Endothelial cell of umbilical vein (primary cell): ENCODE measurements at regions not wholly inside any gene's neighbourhood (a gene's known extent, or its start where the extent isn't known, plus 50 kb on each side); places are given as distances from the start of the nearest gene placed in this dataset.

Experiments used
- BruUV-seq: library from RNA; stranded (reverse); fragments of 400-500 nt; replicated peaks from 2 replicates; lab custom pipeline; 2021; lab: Mats Ljungman, UMichigan
- CTCF ChIA-PET: fragments of 300-600, 350-600 bp; sonication (Branson Sonifier 250); formaldehyde crosslinking; loops from one replicate; lab custom pipeline; 2021; ENCODE audit warnings: antibody characterized with exemption, inconsistent platforms; lab: Charles Lee
- POLR2A ChIA-PET: fragments of 300-600, 350-600 bp; sonication (Branson Sonifier 250); formaldehyde crosslinking; loops from one replicate; lab custom pipeline; 2021; ENCODE audit warnings: antibody characterized with exemption, inconsistent platforms; lab: Charles Lee
- DNase-seq: peaks from one replicate; pipeline ENCODE4 v3.0.0-alpha.2; 2011; ENCODE audit warnings: low read depth, low spot score
- FAIRE-seq: peaks from 2 replicates; lab custom pipeline; 2011; peaks lifted over from hg19 to GRCh38; lab: Jason Lieb, UNC
- H2AFZ ChIP-seq: 2 replicates; pipeline ENCODE4 v1.6.0; 2012; ENCODE audit warnings: low read depth, low read length, control low read depth, inconsistent platforms
- H3K27ac ChIP-seq: 2 replicates; pipeline ENCODE4 v1.5.1; 2011; ENCODE audit warnings: low read depth, mild to moderate bottlenecking, control low read depth, low read length, moderate library complexity; ENCODE audit not compliant: insufficient read depth
- H3K27me3 ChIP-seq, 2 experiments: 2 replicates each; pipeline versions ENCODE4 v1.6.0 to v1.6.1; 2011; ENCODE audit warnings: low read length in 2 of 2, mixed read lengths in 1 of 2; ENCODE audit not compliant: control insufficient read depth in 2 of 2, insufficient read depth in 2 of 2
- H3K36me3 ChIP-seq, 2 experiments: 2 replicates in 1 of 2; 3 replicates in 1 of 2; pipeline ENCODE4 v1.5.1; 2011; ENCODE audit warnings: low read length in 2 of 2, mild to moderate bottlenecking in 1 of 2, moderate library complexity in 1 of 2; ENCODE audit not compliant: control insufficient read depth in 2 of 2, insufficient read depth in 2 of 2; ENCODE audit errors: extremely low read depth in 1 of 2
- H3K4me1 ChIP-seq: 3 replicates; pipeline ENCODE4 v1.5.1; 2011; ENCODE audit warnings: mild to moderate bottlenecking, low read length; ENCODE audit not compliant: control insufficient read depth, insufficient read depth; ENCODE audit errors: extremely low read depth
- H3K4me2 ChIP-seq: 2 replicates; pipeline ENCODE4 v1.6.1; 2011; ENCODE audit warnings: low read length, control low read depth, mixed read lengths; ENCODE audit not compliant: insufficient read depth
- H3K4me3 ChIP-seq, 3 experiments: fragments of 200-600 bp in 1 of 3; sonication (generic), shearing (Covaris generic) in 1 of 3; replicated peaks in 1 of 3; 2 replicates each; pipeline ENCODE4 v1.5.1; 2011 to 2016; ENCODE audit warnings: control low read depth in 3 of 3, low read length in 3 of 3, mild to moderate bottlenecking in 2 of 3, inconsistent platforms in 1 of 3, low read depth in 1 of 3, moderate library complexity in 1 of 3; ENCODE audit not compliant: insufficient read depth in 1 of 3
- H3K79me2 ChIP-seq: 2 replicates; pipeline ENCODE4 v1.6.0; 2012; ENCODE audit warnings: low read length, inconsistent platforms; ENCODE audit not compliant: control insufficient read depth, insufficient read depth
- H3K9ac ChIP-seq: replicated peaks from 2 replicates; pipeline ENCODE3; 2011; ENCODE audit warnings: low read length, control low read depth; ENCODE audit not compliant: insufficient read depth; ENCODE audit errors: extremely low read depth
- H3K9me1 ChIP-seq: replicated peaks from 3 replicates; pipeline ENCODE4 v1.6.0; 2011; ENCODE audit warnings: mild to moderate bottlenecking, low read length; ENCODE audit not compliant: control insufficient read depth, insufficient read depth; ENCODE audit errors: extremely low read depth
- H3K9me3 ChIP-seq: replicated peaks from 2 replicates; pipeline ENCODE4 v1.5.1; 2012; ENCODE audit warnings: low read length, inconsistent platforms; ENCODE audit not compliant: control insufficient read depth, insufficient read depth
- H4K20me1 ChIP-seq: replicated peaks from 2 replicates; pipeline ENCODE3; 2011; ENCODE audit warnings: mild to moderate bottlenecking, low read length; ENCODE audit not compliant: control insufficient read depth, insufficient read depth; ENCODE audit errors: extremely low read depth
- EZH2 ChIP-seq: IDR thresholded peaks from 2 replicates; pipeline ENCODE4 v1.6.1; 2012; ENCODE audit warnings: borderline replicate concordance, low read depth, mild to moderate bottlenecking, moderate library complexity, low read length, inconsistent platforms; ENCODE audit not compliant: severe bottlenecking
- FOS ChIP-seq: IDR thresholded peaks from 2 replicates; pipeline ENCODE4 v1.6.1; 2011; ENCODE audit warnings: mild to moderate bottlenecking, low read length, moderate library complexity, borderline replicate concordance; ENCODE audit not compliant: insufficient read depth
- GATA2 ChIP-seq: IDR thresholded peaks from 2 replicates; pipeline ENCODE4 v1.7.0; 2011; ENCODE audit warnings: low read depth, mild to moderate bottlenecking, moderate library complexity, mixed read lengths, low read length; ENCODE audit not compliant: insufficient read length, insufficient read depth
- JUN ChIP-seq: IDR thresholded peaks from 2 replicates; pipeline ENCODE4 v1.6.1; 2011; ENCODE audit warnings: borderline replicate concordance, low read depth; ENCODE audit not compliant: insufficient read length, insufficient read depth
- MYC ChIP-seq: IDR thresholded peaks from one replicate; pipeline ENCODE4 v1.6.1; 2011; ENCODE audit warnings: mild to moderate bottlenecking, low read depth, low read length
- POLR2A ChIP-seq: IDR thresholded peaks from 2 replicates; pipeline ENCODE4 v1.6.1; 2012; ENCODE audit warnings: low read depth, mild to moderate bottlenecking, control low read depth, low read length
- POLR2AphosphoS5 ChIP-seq: IDR thresholded peaks from 2 replicates; pipeline ENCODE4 v1.6.1; 2012; ENCODE audit warnings: low read depth, mild to moderate bottlenecking, control low read depth, low read length, moderate library complexity; ENCODE audit not compliant: insufficient read depth
- dilution Hi-C: fragments of 300-500 bp; cut with MboI; formaldehyde crosslinking; loops from one replicate; pipeline ENCODE4 v1.15.0; 2019; ENCODE audit warnings: low sequenced_read_pairs; ENCODE audit not compliant: extremely low pct_ligation_motif_present
- intact Hi-C: fragments of 100-400 bp; cut with micrococcal nuclease; formaldehyde crosslinking; loops from one replicate; pipeline ENCODE4 v1.10.0; 2022
- TF ChIP-seq, protein P1 (sequence below): IDR thresholded peaks from 2 replicates; pipeline ENCODE4 v1.6.1; 2011; ENCODE audit not compliant: insufficient read depth, insufficient read length
- TF ChIP-seq, protein P2 (sequence below), 2 donors: IDR thresholded peaks; 1 replicate in 1 of 2; 2 replicates in 1 of 2; pipeline ENCODE4 v1.5.1; 2011; ENCODE audit warnings: low read length in 2 of 2, mild to moderate bottlenecking in 2 of 2, moderate library complexity in 2 of 2, control low read depth in 1 of 2, inconsistent platforms in 1 of 2, low read depth in 1 of 2; ENCODE audit not compliant: insufficient read depth in 1 of 2; ENCODE audit errors: extremely low read depth in 1 of 2

- intact Hi-C loops = no loop called here
- Histone ChIP-seq H3K27ac (no peak overlapping the region), H4K20me1 (no peaks in the 10 kb centered on the region), H2AFZ (no peak overlapping the region), H3K9ac (no peak overlapping the region), H3K9me3 (no peaks in the 10 kb centered on the region), H3K4me3 (no peak overlapping the region), H3K4me2 (no peak overlapping the region), H3K36me3 (no peaks in the 10 kb centered on the region), H3K27me3 (no peaks in the 10 kb centered on the region), H3K9me1 (no peaks in the 10 kb centered on the region), H3K4me1 (no peaks in the 10 kb centered on the region), H3K79me2 (no peaks in the 10 kb centered on the region)
- dilution Hi-C loops = no loop called here
- CTCF ChIA-PET = no interaction called here
- DNase-seq = no peak
- BruUV-seq = no TSS peak
- no peak for FAIRE-seq
- POLR2A ChIA-PET = no interaction called here
- no peak for TF ChIP-seq MYC
- TF ChIP-seq EZH2 = no peak
- TF ChIP-seq GATA2 = no peak
- TF ChIP-seq POLR2AphosphoS5 = no peak
- no peak for TF ChIP-seq JUN
- no peak for TF ChIP-seq FOS
- TF ChIP-seq, protein P1, sequence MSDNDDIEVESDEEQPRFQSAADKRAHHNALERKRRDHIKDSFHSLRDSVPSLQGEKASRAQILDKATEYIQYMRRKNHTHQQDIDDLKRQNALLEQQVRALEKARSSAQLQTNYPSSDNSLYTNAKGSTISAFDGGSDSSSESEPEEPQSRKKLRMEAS = no peak
- TF ChIP-seq, protein P2, sequence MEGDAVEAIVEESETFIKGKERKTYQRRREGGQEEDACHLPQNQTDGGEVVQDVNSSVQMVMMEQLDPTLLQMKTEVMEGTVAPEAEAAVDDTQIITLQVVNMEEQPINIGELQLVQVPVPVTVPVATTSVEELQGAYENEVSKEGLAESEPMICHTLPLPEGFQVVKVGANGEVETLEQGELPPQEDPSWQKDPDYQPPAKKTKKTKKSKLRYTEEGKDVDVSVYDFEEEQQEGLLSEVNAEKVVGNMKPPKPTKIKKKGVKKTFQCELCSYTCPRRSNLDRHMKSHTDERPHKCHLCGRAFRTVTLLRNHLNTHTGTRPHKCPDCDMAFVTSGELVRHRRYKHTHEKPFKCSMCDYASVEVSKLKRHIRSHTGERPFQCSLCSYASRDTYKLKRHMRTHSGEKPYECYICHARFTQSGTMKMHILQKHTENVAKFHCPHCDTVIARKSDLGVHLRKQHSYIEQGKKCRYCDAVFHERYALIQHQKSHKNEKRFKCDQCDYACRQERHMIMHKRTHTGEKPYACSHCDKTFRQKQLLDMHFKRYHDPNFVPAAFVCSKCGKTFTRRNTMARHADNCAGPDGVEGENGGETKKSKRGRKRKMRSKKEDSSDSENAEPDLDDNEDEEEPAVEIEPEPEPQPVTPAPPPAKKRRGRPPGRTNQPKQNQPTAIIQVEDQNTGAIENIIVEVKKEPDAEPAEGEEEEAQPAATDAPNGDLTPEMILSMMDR (IDR thresholded peaks at IDR 0.05; ENCODE audit: extremely low read depth in 1 of 2, insufficient read depth in 1 of 2, low read depth in 1 of 2, low read length in 2 of 2) = no peak
- no peak for TF ChIP-seq POLR2A
Measured at GRCh38 chr13:60881507-60881906, 484.5 kb downstream of the TDRD3 start.
